ENCODE measurements at regions not wholly inside any gene's neighbourhood (a gene's known extent, or its start where the extent isn't known, plus 50 kb on each side); places are given as distances from the start of the nearest gene placed in this dataset.

GRCh38 chr3:105956306-105956705 is 87.5 kb upstream of the CBLB start:
- no peak overlapping the region for H3K4me3 ChIP-seq
- H3K4me1 ChIP-seq: no peaks in the 10 kb centered on the region
- intact Hi-C loops (cut with DNase I): no loop called here
- no peak for TF ChIP-seq CTCF (IDR thresholded peaks at IDR 0.05)
- no peak overlapping the region for H3K27ac ChIP-seq
- no peaks in the 10 kb centered on the region for H3K9me3 ChIP-seq
- H3K36me3 ChIP-seq: no peaks in the 10 kb centered on the region
- DNase-seq (no peak), ATAC-seq (no peak)
- H3K27me3 ChIP-seq: no peaks in the 10 kb centered on the region

- no peaks in the 10 kb centered on the region for H3K27me3 ChIP-seq
Measured at GRCh38 chr3:105957722-105958121, 88.9 kb upstream of the CBLB start.

GRCh38 chr3:105958237-105959000 is 89.6 kb upstream of the CBLB start:
- DNase-seq: no peak
- Histone ChIP-seq H3K9me3 (no peaks in the 10 kb centered on the region), H3K27me3 (no peaks in the 10 kb centered on the region), H3K4me3 (no peak overlapping the region), H3K27ac (no peak overlapping the region), H3K4me1 (no peaks in the 10 kb centered on the region), H3K36me3 (no peaks in the 10 kb centered on the region)
- ATAC-seq: no peak
- no peak for TF ChIP-seq CTCF (IDR thresholded peaks at IDR 0.05)
- intact Hi-C loops (cut with DNase I): no loop called here

More at GRCh38 chr3:105957722-105958121, 88.9 kb upstream of the CBLB start:
- Histone ChIP-seq H3K4me1 (no peaks in the 10 kb centered on the region), H3K36me3 (no peaks in the 10 kb centered on the region), H3K27ac (no peak overlapping the region), H3K4me3 (no peak overlapping the region), H3K9me3 (no peaks in the 10 kb centered on the region)
- no peak for DNase-seq
- TF ChIP-seq CTCF (IDR thresholded peaks at IDR 0.05): no peak
- no peak for ATAC-seq
- intact Hi-C loops (cut with DNase I): no loop called here

GRCh38 chr3:105959851-105960250 is 91.0 kb upstream of the CBLB start:
- no peak for TF ChIP-seq CTCF (IDR thresholded peaks at IDR 0.05)
- intact Hi-C loops (cut with DNase I): no loop called here

GRCh38 chr3:105960381-105960780 is 91.6 kb upstream of the CBLB start:
- Histone ChIP-seq H3K4me3 (no peak overlapping the region), H3K9me3 (no peaks in the 10 kb centered on the region), H3K36me3 (no peaks in the 10 kb centered on the region), H3K4me1 (no peaks in the 10 kb centered on the region), H3K27ac (no peak overlapping the region), H3K27me3 (no peaks in the 10 kb centered on the region)
- DNase-seq (no peak), ATAC-seq (no peak)
- intact Hi-C loops (cut with DNase I): no loop called here
- no peak for TF ChIP-seq CTCF (IDR thresholded peaks at IDR 0.05)

More at GRCh38 chr3:105959851-105960250, 91.0 kb upstream of the CBLB start:
- Histone ChIP-seq H3K27ac (no peak overlapping the region), H3K4me1 (no peaks in the 10 kb centered on the region), H3K36me3 (no peaks in the 10 kb centered on the region), H3K4me3 (no peak overlapping the region), H3K9me3 (no peaks in the 10 kb centered on the region), H3K27me3 (no peaks in the 10 kb centered on the region)
- peak; percentile 79 for ATAC-seq
- no peak for DNase-seq
